Suprapubic skin (tissue), 4 donors: ENCODE measurements at regions not wholly inside any gene's neighbourhood (a gene's known extent, or its start where the extent isn't known, plus 50 kb on each side); places are given as distances from the start of the nearest gene placed in this dataset.

Source experiments
- DNase-seq, 2 donors: peaks; one replicate each; pipeline ENCODE4 v3.0.0-alpha.2; 2019; ENCODE audit warnings: low spot score in 2 of 2
- H3K27ac ChIP-seq: fragments of 200-600 bp; sonication (generic); one replicate; pipeline ENCODE4 v1.5.1; 2019
- H3K27me3 ChIP-seq: fragments of 200-600 bp; sonication (generic); one replicate; pipeline ENCODE4 v1.5.1; 2019
- H3K36me3 ChIP-seq: fragments of 200-600 bp; sonication (generic); one replicate; pipeline ENCODE4 v1.5.1; 2019
- H3K4me1 ChIP-seq: fragments of 200-600 bp; sonication (generic); one replicate; pipeline ENCODE4 v1.5.1; 2019
- H3K4me3 ChIP-seq: fragments of 200-600 bp; sonication (generic); one replicate; pipeline ENCODE4 v1.5.1; 2019; ENCODE audit warnings: mild to moderate bottlenecking
- H3K9me3 ChIP-seq: fragments of 200-600 bp; sonication (generic); one replicate; pipeline ENCODE4 v1.5.1; 2019
- CTCF ChIP-seq, 2 donors: fragments of 200-600 bp in 1 of 2; fragments of 450-650 bp in 1 of 2; sonication (generic) in 1 of 2; IDR thresholded peaks; one replicate each; pipeline ENCODE4 v1.5.1; 2016 to 2019; ENCODE audit warnings: antibody characterized with exemption in 2 of 2, mild to moderate bottlenecking in 1 of 2, moderate library complexity in 1 of 2
- EP300 ChIP-seq: sonication (generic); formaldehyde crosslinking; IDR thresholded peaks from one replicate; pipeline ENCODE4 v1.6.1; 2017; ENCODE audit warnings: antibody characterized with exemption
- POLR2A ChIP-seq, 2 donors: fragments of 450-650 bp; IDR thresholded peaks; one replicate each; pipeline ENCODE4 v1.6.1; 2017; ENCODE audit warnings: antibody characterized with exemption in 2 of 2, mild to moderate bottlenecking in 2 of 2, moderate library complexity in 2 of 2
- POLR2AphosphoS5 ChIP-seq, 3 donors: sonication (generic); formaldehyde crosslinking; IDR thresholded peaks; one replicate each; pipeline ENCODE4 v1.6.1; 2017; ENCODE audit warnings: antibody characterized with exemption in 3 of 3
- WGBS: methylation state at CpG from one replicate; pipeline ENCODE4 v1.1.5; 2018; 5-methylcytosine and 5-hydroxymethylcytosine counted together

- Histone ChIP-seq H3K9me3 (no peaks in the 10 kb centered on the region), H3K4me3 (no peak overlapping the region), H3K27ac (no peak overlapping the region), H3K36me3 (no peaks in the 10 kb centered on the region), H3K4me1 (no peaks in the 10 kb centered on the region), H3K27me3 (no peaks in the 10 kb centered on the region)
- no peak for DNase-seq
- WGBS, result 63% methylated on average over 3 of the region's 3 CpGs
- TF ChIP-seq EP300, result no peak
- TF ChIP-seq POLR2AphosphoS5 (IDR thresholded peaks at IDR 0.05), result no peak
- TF ChIP-seq CTCF (IDR thresholded peaks at IDR 0.05), result no peak
- TF ChIP-seq POLR2A (IDR thresholded peaks at IDR 0.05), result no peak
Measured at GRCh38 chr4:160894809-160895208, 1269.0 kb downstream of the FSTL5 start.

- TF ChIP-seq CTCF (IDR thresholded peaks at IDR 0.05), result no peak
- no peak for TF ChIP-seq POLR2AphosphoS5 (IDR thresholded peaks at IDR 0.05)
- TF ChIP-seq EP300, result no peak
- TF ChIP-seq POLR2A (IDR thresholded peaks at IDR 0.05), result no peak
Measured at GRCh38 chr4:160927311-160927710, 1236.5 kb downstream of the FSTL5 start.

GRCh38 chr4:160928482-160928881, 1235.3 kb downstream of the FSTL5 start:
- WGBS, result 77% methylated on average over 3 of the region's 3 CpGs
- no peaks in the 10 kb centered on the region for H3K9me3 ChIP-seq
- H3K4me3 ChIP-seq, result no peak overlapping the region
- no peak for DNase-seq
- TF ChIP-seq POLR2A (IDR thresholded peaks at IDR 0.05) (no peak), EP300 (no peak), CTCF (IDR thresholded peaks at IDR 0.05) (no peak), POLR2AphosphoS5 (IDR thresholded peaks at IDR 0.05) (no peak)
- no peaks in the 10 kb centered on the region for H3K4me1 ChIP-seq
- H3K27ac ChIP-seq, result no peak overlapping the region
- no peaks in the 10 kb centered on the region for H3K27me3 ChIP-seq
- H3K36me3 ChIP-seq, result no peaks in the 10 kb centered on the region

More at GRCh38 chr4:160927311-160927710, 1236.5 kb downstream of the FSTL5 start:
- H3K27me3 ChIP-seq, result no peaks in the 10 kb centered on the region
- WGBS, result 92% methylated on average over 1 of the region's 1 CpG
- no peak for DNase-seq
- H3K9me3 ChIP-seq, result no peaks in the 10 kb centered on the region
- no peak overlapping the region for H3K4me3 ChIP-seq
- no peaks in the 10 kb centered on the region for H3K36me3 ChIP-seq
- H3K27ac ChIP-seq, result no peak overlapping the region
- H3K4me1 ChIP-seq, result no peaks in the 10 kb centered on the region

- Histone ChIP-seq H3K4me3 (no peak overlapping the region), H3K4me1 (no peaks in the 10 kb centered on the region), H3K27ac (no peak overlapping the region), H3K27me3 (no peaks in the 10 kb centered on the region), H3K36me3 (no peaks in the 10 kb centered on the region), H3K9me3 (peaks cover 7% of the 10 kb centered on the region)
- DNase-seq, result no peak
- 79% methylated on average over 3 of the region's 3 CpGs for WGBS
- TF ChIP-seq POLR2AphosphoS5 (IDR thresholded peaks at IDR 0.05), result no peak
- no peak for TF ChIP-seq POLR2A (IDR thresholded peaks at IDR 0.05)
- TF ChIP-seq CTCF (IDR thresholded peaks at IDR 0.05), result no peak
- no peak for TF ChIP-seq EP300
Measured at GRCh38 chr4:160947653-160948052, 1216.1 kb downstream of the FSTL5 start.

GRCh38 chr4:160956875-160957274, 1206.9 kb downstream of the FSTL5 start:
- H3K27ac ChIP-seq, result no peak overlapping the region
- H3K27me3 ChIP-seq, result no peaks in the 10 kb centered on the region
- H3K4me3 ChIP-seq, result no peak overlapping the region
- DNase-seq, result no peak
- H3K36me3 ChIP-seq, result no peaks in the 10 kb centered on the region
- no peak for TF ChIP-seq CTCF (IDR thresholded peaks at IDR 0.05)
- TF ChIP-seq POLR2A (IDR thresholded peaks at IDR 0.05), result no peak
- peaks cover 6% of the 10 kb centered on the region for H3K9me3 ChIP-seq
- no peaks in the 10 kb centered on the region for H3K4me1 ChIP-seq
